ENCODE measurements at regions not wholly inside any gene's neighbourhood (a gene's known extent, or its start where the extent isn't known, plus 50 kb on each side); places are given as distances from the start of the nearest gene placed in this dataset.

- no peak for DNase-seq (ENCODE audit: extremely low spot score in 2 of 2)
- intact Hi-C loops (cut with DNase I) = no loop called here
- Histone ChIP-seq H3K36me3 (no peaks in the 10 kb centered on the region), H3K27me3 (no peaks in the 10 kb centered on the region), H3K27ac (no peak overlapping the region), H3K4me1 (no peaks in the 10 kb centered on the region), H3K9me3 (no peaks in the 10 kb centered on the region), H3K4me3 (no peak overlapping the region)
- TF ChIP-seq, protein P1, sequence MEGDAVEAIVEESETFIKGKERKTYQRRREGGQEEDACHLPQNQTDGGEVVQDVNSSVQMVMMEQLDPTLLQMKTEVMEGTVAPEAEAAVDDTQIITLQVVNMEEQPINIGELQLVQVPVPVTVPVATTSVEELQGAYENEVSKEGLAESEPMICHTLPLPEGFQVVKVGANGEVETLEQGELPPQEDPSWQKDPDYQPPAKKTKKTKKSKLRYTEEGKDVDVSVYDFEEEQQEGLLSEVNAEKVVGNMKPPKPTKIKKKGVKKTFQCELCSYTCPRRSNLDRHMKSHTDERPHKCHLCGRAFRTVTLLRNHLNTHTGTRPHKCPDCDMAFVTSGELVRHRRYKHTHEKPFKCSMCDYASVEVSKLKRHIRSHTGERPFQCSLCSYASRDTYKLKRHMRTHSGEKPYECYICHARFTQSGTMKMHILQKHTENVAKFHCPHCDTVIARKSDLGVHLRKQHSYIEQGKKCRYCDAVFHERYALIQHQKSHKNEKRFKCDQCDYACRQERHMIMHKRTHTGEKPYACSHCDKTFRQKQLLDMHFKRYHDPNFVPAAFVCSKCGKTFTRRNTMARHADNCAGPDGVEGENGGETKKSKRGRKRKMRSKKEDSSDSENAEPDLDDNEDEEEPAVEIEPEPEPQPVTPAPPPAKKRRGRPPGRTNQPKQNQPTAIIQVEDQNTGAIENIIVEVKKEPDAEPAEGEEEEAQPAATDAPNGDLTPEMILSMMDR (IDR thresholded peaks at IDR 0.05) = no peak
- TF ChIP-seq POLR2A (IDR thresholded peaks at IDR 0.05) (no peak), POLR2AphosphoS5 (IDR thresholded peaks at IDR 0.05; ENCODE audit: insufficient read depth in 1 of 2, low read depth in 1 of 2) (no peak)
Measured at GRCh38 chr7:46576950-46577349, 655.9 kb upstream of the IGFBP3 start.

- H3K27ac ChIP-seq = no peak overlapping the region
- TF ChIP-seq POLR2A (IDR thresholded peaks at IDR 0.05) (no peak), POLR2AphosphoS5 (IDR thresholded peaks at IDR 0.05; ENCODE audit: insufficient read depth in 1 of 2, low read depth in 1 of 2) (no peak)
- TF ChIP-seq, protein P1 (IDR thresholded peaks at IDR 0.05) = no peak
- peaks cover 19% of the 10 kb centered on the region for H3K4me1 ChIP-seq
- intact Hi-C loops (cut with DNase I) = no loop called here
- H3K27me3 ChIP-seq = no peaks in the 10 kb centered on the region
- no peaks in the 10 kb centered on the region for H3K36me3 ChIP-seq
- DNase-seq (ENCODE audit: extremely low spot score in 2 of 2) = no peak
- H3K9me3 ChIP-seq = no peaks in the 10 kb centered on the region
- H3K4me3 ChIP-seq = no peak overlapping the region
Measured at GRCh38 chr7:46572691-46573090, 651.6 kb upstream of the IGFBP3 start.

- Histone ChIP-seq H3K36me3 (no peaks in the 10 kb centered on the region), H3K27ac (no peak overlapping the region), H3K4me1 (peaks cover 22% of the 10 kb centered on the region), H3K27me3 (no peaks in the 10 kb centered on the region), H3K9me3 (no peaks in the 10 kb centered on the region), H3K4me3 (no peak overlapping the region)
- intact Hi-C loops (cut with DNase I) = no loop called here
- TF ChIP-seq POLR2AphosphoS5 (IDR thresholded peaks at IDR 0.05; ENCODE audit: insufficient read depth in 1 of 2, low read depth in 1 of 2) = no peak
- no peak for TF ChIP-seq POLR2A (IDR thresholded peaks at IDR 0.05)
- TF ChIP-seq, protein P1 (IDR thresholded peaks at IDR 0.05) = no peak
- no peak for DNase-seq (ENCODE audit: extremely low spot score in 2 of 2)
Measured at GRCh38 chr7:46571996-46572395, 650.9 kb upstream of the IGFBP3 start.

- intact Hi-C loops (cut with DNase I) = no loop called here
- H3K9me3 ChIP-seq = no peaks in the 10 kb centered on the region
- peaks cover 26% of the 10 kb centered on the region for H3K4me1 ChIP-seq
- H3K27ac ChIP-seq = no peak overlapping the region
- TF ChIP-seq POLR2A (IDR thresholded peaks at IDR 0.05) = no peak
- TF ChIP-seq, protein P1 (IDR thresholded peaks at IDR 0.05) = no peak
- TF ChIP-seq POLR2AphosphoS5 (IDR thresholded peaks at IDR 0.05; ENCODE audit: insufficient read depth in 1 of 2, low read depth in 1 of 2) = no peak
- no peak for DNase-seq (ENCODE audit: extremely low spot score in 2 of 2)
- H3K36me3 ChIP-seq = no peaks in the 10 kb centered on the region
- H3K27me3 ChIP-seq = no peaks in the 10 kb centered on the region
- H3K4me3 ChIP-seq = no peak overlapping the region
Measured at GRCh38 chr7:46569133-46569465, 648.0 kb upstream of the IGFBP3 start.

GRCh38 chr7:46568420-46569132, 647.5 kb upstream of the IGFBP3 start:
- Histone ChIP-seq H3K9me3 (no peaks in the 10 kb centered on the region), H3K36me3 (no peaks in the 10 kb centered on the region), H3K27ac (peak overlapping the region; percentile 41), H3K4me3 (no peak overlapping the region), H3K27me3 (no peaks in the 10 kb centered on the region), H3K4me1 (peaks cover 26% of the 10 kb centered on the region)
- DNase-seq (ENCODE audit: extremely low spot score in 2 of 2) = no peak
- intact Hi-C loops (cut with DNase I) = no loop called here
- TF ChIP-seq, protein P1 (IDR thresholded peaks at IDR 0.05) = no peak
- TF ChIP-seq POLR2AphosphoS5 (IDR thresholded peaks at IDR 0.05; ENCODE audit: insufficient read depth in 1 of 2, low read depth in 1 of 2) = no peak
- no peak for TF ChIP-seq POLR2A (IDR thresholded peaks at IDR 0.05)
